ENCODE measurements at regions not wholly inside any gene's neighbourhood (a gene's known extent, or its start where the extent isn't known, plus 50 kb on each side); places are given as distances from the start of the nearest gene placed in this dataset.

DNA sequence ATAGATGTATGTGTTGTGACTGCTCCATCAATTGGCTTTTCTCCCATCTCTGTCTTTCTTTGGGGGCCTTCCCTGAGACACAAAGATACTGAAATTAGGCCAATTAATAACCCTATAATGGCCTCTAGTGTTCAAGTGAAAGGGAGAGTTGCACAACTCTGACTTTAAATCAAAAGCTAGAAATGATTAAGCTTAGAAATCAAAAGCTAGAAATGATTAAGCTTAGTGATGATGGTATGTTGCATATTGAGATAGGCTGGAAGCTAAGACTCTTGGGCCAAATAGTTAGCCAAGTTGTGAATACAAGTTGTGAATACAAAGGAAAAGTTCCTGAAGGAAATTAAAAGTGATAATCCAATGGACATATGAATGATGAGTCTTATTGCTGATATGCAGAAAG lies 452.9 kb upstream of the AGA start:
- intact Hi-C loops (cut with DNase I), result no loop called here
- no peak for DNase-seq (ENCODE audit: low spot score)

DNA sequence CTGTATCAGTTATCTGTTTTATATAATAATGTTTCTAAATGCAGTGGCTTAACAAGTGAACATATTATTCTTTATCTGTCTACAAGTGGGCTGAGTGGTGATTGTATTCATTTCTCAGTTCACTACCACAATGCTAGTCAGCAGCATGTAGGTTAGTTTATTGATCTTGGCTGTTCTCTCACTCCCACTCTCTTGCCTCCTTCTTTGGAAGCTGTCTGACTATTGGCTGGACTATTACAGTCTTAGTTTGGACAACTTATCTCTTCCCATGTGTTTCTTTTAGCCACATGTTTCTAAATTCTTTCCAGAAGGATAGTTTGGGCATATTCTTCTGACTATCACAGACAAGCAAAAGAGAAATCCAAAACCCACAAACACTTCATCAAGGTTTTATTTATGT lies 459.5 kb upstream of the AGA start:
- intact Hi-C loops (cut with DNase I), result no loop called here

DNA sequence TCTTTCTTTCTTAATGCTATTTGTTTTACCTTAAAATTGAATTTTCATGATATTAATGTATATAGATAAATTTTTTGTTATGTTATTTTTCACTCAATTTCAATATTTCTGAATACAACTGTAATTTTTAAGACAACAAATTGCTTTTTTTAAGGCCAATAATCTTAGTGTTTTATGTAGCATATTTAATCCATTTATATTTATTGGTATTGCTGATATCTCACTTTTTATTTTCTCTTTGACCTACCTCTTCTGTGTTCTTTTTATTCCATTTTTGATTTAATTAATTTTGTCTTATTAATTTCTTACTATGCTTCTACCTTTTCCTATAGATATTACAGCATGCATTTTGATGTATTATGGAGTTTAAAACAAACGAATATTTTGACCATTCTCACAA lies 460.1 kb upstream of the AGA start:
- DNase-seq (ENCODE audit: low spot score), result no peak
- intact Hi-C loops (cut with DNase I), result no loop called here

More for the DNA sequence above, 459.5 kb upstream of the AGA start:
- DNase-seq (ENCODE audit: low spot score), result no peak

DNA sequence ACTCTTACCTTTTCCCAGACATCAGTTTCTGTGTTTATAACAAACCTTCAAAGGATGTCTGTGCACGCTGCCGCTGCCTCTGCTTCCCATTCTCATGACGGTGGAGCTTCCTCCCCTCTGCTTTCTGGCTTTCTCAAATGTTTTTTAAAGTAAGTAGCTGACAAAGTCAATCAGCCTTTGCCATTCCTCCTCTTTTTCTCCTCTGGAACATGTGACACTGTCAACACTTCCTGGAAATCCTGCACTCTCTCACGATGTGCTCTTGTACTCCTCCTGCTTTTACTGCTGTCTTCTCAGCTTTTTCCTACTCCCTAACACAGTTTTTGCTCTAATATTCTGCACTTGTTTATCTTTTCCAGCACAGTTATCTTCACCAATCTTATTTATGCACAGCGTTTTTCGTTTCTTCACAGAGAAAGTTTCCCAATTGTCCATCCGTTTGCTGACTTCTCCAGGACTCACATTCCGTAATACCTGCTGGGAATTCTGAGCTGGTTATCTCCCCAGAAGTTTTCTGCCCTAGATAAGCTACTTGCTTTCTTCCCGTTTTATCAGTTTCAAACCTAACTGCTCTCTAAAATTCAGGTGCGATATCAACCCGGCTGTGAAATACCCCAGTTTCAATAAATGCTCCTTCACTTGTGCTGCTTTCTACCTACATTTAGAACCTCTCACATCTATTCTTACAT lies 465.6 kb upstream of the AGA start:
- intact Hi-C loops (cut with DNase I), result no loop called here
- no peak for DNase-seq (ENCODE audit: low spot score)

DNA sequence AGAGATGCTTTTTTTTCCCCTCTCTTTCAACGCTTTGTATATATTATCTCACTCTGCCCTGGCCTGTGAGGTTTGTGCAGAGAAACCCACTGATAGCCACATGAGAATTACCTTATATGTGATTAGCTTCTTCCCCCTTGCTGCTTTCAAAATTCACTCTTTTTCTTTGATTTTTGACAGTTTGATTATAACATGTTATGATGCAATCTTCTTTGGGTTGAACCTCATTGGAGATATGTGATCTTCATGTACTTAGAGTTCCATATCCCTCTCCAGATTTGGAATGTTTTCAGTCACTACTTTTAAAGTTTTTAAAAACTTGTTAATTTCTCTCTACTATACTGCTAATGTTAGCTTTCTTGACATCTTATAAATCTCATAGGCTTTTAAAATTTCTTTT lies 479.5 kb upstream of the AGA start:
- DNase-seq (ENCODE audit: low spot score), result no peak
- intact Hi-C loops (cut with DNase I), result no loop called here

DNA sequence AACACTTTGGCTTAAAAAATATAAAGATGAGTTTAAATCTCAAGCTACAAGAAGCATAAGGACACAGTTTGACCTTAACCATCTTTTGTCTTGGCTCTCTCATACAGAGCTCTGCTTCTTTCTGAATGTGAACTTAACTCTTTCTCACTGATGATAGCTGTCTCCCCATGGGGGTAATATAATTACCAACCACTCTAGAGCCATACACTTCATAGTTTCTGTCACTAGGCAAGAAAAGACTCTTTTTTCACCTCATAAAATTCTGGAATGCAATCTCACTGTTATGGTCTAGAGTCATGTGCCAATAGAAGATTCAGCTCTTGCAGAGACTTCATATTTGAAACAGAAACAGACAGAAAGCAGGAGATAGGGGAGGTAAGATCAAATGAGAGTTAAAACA lies 481.7 kb upstream of the AGA start:
- intact Hi-C loops (cut with DNase I), result no loop called here

DNA sequence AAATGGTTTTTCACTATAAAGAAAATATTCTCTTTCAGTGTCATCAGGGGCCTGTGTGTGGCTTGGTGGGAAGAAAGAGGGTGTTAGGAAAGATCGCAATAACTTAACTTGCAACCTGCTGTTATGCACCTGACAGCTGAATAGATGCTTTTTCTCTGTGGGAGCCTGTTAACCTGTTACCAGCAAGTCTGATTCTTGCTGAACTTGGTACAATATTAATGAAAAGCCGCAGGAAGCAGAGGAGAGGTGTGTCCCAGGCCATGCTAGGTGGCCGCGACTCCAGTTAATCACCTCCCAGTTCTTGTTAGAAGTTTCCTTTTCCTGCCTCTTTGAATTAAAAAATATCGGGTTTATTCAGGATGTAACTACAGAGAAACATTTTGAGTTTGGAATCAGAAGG lies 494.8 kb upstream of the AGA start:
- no peak for DNase-seq (ENCODE audit: low spot score)
- intact Hi-C loops (cut with DNase I), result no loop called here

More for the DNA sequence above, 481.7 kb upstream of the AGA start:
- no peak for DNase-seq (ENCODE audit: low spot score)

DNA sequence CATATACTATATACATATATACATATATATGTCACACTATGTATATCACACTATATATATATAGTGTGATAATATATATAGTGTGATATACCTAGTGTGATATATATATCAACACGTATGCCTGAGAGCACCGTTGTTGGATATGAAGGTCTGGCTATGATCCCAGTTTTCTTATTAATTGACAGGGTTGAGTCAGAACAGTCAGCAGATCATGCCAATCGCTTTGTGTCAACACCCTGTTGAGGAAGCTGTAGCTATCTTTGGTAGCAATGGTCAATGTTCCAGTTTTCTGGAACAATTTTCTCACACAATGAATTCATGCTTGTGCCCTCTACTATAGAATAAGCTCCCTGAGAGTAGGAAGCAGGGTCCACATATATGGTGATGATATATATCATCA lies 496.0 kb upstream of the AGA start:
- intact Hi-C loops (cut with DNase I), result no loop called here
- DNase-seq (ENCODE audit: low spot score), result no peak

DNA sequence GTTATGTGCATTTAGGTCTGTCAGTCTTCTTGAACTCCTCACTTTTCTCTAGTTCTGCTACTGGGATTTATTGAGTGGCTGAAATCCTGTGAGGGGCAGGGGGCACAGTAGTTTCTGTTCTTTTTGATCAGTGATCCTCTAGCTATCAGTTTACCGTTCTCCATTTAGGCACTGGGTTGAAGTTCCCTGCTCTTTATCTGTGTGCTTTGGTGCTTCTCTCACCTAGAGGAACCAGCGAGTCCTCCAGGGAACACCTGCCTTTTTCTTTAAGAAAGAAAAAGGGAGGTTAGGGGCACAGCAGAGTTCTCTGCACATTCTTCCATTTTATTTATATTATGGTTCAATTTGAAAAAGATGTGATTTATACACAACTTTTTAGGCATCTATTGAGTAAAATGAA lies 503.0 kb upstream of the AGA start:
- no peak for DNase-seq (ENCODE audit: low spot score)
- intact Hi-C loops (cut with DNase I), result no loop called here

DNA sequence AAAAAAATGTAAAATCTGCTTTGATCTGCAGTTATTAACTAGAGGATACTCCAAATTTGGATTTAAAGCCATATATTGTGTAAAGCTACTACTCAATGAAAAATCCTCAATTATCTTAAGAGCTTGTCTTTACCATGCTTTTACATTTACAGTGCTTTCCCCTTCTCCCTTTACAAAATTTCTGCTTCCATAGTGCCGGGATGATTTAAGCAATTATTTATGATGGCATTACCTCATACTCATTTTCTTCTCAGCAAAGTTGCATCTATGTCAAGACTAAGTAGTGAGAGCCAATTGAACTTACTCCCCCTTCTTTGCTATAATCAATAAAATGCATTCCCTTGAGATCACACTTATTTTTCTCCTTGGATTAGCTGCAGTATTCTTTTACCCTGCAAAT lies 505.4 kb upstream of the AGA start:
- no peak for DNase-seq (ENCODE audit: low spot score)
- intact Hi-C loops (cut with DNase I), result no loop called here

DNA sequence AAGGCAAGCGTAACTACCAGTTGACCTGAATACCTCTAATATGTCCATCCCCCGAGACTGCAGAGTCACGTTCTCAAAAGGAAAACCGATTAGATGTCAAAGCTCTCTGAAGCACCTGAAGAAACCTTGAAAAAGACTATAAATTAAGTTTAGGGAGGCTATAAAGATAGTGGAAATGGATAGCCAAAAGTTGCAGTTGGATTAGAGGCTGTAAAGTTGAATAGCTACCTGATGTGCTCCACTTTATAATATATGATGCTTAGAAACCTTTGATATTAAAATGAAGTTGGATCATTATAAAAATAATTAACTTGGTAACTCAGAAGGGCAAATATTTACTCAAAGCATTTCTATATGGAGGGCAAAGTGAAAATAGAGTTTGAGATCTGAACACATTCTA lies 506.6 kb upstream of the AGA start:
- DNase-seq (ENCODE audit: low spot score), result no peak
- intact Hi-C loops (cut with DNase I), result no loop called here

DNA sequence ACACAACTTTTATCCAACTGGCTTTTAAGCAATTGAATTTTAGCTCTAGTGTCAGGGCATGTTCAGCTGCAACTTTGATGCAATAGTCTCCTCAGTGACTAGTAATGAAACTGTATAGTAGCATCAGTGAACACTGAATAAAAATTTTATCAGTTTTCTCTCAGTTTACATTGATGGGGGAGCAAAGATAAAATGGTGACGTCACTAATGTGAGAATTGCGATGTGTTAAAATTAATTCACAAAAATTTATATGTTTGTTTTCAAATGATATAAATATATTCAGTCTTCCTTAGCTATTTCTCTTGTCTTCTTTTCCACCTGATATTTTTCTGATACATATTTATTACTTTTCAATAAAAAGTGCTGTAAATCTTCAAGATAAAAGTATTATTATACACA lies 508.8 kb upstream of the AGA start:
- no peak for DNase-seq (ENCODE audit: low spot score)
- intact Hi-C loops (cut with DNase I), result no loop called here

DNA sequence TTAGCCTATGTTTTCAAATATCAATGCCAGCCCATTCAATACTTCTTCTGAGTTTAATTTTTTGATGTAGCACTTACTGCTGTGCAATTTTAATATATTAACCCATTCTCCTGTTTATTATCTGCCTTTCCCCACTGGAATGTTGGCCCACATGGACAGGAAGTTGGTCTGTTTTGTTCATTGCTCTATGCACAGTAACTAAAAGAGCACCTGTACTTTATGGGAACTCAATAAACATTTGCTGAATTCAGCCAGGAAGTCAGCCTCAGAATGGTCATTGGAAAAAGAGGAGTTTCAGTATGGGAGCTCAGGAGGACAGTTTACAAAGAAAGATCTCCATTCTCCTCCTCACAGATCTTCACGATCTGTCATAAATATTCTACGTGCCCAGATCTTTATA lies 510.5 kb upstream of the AGA start:
- DNase-seq (ENCODE audit: low spot score), result no peak
- intact Hi-C loops (cut with DNase I), result no loop called here

DNA sequence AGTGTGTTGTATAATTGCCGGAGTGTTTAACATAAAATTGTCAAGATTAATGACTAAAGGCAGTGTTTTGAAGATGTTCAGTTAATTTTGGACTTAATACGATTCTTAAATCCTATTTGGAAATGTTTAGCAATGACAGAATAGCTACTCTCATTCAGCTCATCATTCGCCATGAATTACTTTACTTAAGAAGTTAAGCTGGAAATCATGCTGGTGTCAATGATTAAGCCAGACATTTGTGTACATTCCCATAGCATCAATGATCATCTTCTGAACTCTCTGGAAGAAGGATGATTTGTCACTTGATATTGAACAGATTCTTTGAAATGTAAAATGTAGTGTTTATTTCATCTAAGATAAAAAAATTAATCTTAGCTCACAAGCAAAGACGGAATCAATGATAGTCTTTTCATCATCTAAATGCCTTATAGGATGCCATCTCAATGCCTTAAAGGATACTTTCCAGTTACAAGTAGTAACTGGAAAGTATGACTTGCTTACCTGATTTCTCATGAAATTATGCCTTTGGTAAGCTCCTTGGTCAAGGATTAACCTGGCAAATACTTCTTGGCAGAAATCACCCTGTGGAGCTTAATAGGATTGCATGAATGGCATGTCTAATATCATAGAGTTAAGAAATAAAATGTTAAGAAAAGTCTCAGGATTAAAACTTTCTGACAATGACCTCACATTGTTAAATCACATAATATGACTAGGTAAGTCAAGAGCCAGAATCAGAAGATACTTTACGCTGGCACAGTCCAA lies 515.5 kb upstream of the AGA start:
- intact Hi-C loops (cut with DNase I), result no loop called here
- no peak for DNase-seq (ENCODE audit: low spot score)

DNA sequence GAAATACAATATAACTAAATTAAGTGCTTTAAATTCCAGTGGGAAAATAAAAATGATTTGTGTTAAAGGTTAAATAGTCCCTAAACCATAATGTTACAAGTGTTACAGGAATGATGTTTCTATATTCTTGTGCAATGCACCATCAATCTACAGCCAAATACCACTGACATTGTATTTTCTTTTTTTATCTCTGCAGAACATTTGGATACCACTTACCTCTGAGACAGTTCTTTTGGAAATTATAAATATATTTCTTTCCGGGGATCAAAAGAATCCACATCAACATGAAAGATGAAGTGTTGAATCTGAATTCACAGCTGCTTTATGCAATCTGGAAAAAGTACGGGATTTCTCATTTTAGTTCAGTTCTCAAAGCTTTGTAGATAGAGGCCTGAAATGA lies 518.3 kb upstream of the AGA start:
- DNase-seq (ENCODE audit: low spot score), result no peak
- intact Hi-C loops (cut with DNase I), result no loop called here

DNA sequence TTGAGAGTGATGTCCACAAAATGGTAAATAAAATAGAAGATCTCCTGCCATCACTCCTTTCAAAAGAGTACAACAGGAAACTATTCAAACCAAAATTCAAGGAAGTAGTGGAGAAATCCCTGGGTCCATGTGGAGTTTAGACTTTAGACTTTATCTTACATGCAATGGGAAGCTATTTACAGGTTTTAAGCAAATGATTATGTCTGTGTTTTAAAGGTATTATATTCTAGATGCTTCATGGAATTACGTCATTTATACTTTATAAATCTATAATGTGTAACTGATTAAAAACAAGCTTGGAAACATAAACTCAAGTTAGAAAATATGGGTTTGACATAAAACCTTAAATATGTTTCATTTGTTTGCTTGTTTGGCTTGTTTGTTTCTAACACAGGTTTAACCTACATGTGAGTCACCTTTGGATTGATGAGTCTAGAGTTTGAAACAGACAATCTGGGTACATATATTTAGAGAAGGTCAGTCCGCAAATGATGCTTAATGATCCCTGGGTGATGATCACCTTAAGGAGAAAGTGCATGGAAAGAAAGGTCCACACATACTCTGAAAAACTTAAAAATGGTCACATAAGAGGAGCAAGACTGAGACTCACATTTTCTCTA lies 519.6 kb upstream of the AGA start:
- no peak for DNase-seq (ENCODE audit: low spot score)
- intact Hi-C loops (cut with DNase I), result no loop called here

DNA sequence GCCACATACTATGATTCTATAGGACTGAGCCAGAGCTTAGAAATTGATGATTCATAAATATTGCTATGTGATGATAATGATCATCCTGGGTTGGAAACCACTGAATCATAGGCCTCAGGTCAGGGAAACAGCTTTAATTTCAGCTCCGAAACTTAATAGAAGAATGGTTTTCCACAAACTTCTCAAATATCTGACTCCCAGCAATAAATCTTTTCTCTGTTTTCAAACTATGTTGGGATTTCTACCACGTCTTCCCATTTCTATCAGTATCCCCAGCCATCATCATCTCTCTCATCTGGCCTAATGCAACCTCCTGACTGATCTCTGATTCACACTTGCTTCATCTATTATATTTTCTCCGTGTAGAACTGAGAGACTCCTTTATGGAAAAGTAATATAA lies 521.8 kb upstream of the AGA start:
- DNase-seq (ENCODE audit: low spot score), result no peak
- intact Hi-C loops (cut with DNase I), result no loop called here

DNA sequence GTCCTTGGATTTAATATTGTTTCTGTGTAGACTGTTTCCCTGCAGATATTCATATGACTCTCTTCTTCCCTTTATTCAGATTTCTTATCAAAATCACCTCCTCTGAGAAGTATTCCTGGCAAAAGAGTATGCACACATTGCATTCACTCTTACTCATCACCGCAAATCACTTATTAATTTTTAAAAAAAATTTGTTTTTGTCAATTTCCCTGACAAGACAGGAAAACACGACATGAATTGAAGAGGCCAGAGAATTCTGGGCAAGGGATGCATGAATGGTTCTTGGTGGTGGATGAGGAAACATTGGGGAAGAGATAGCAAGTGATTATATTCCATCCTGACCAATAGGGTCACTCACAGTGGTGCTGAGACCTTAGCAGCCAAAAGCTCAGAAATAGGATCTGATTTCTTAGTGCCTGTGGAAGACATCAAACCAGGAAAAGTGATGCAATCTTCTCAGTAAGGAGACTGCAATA lies 522.5 kb upstream of the AGA start:
- intact Hi-C loops (cut with DNase I), result no loop called here
- DNase-seq (ENCODE audit: low spot score), result no peak

DNA sequence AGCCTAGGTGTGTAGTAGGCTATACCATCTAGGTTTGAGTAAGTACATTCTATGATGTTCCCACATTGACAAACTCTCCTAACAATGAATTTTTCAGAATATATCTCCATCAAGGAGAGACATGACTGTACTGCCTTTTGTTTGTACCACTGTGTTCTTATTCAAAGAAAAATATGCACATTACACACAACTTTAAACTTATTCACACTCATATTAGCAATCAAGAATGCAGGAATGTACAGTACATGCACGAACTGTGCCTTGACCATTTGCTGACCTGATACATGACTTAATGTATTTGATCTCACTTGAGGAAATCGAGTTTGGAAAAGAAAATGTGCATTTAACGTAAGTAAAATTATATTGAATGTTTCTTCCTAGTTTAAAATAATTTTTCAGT lies 525.1 kb upstream of the AGA start:
- DNase-seq (ENCODE audit: low spot score), result no peak
- intact Hi-C loops (cut with DNase I), result no loop called here

DNA sequence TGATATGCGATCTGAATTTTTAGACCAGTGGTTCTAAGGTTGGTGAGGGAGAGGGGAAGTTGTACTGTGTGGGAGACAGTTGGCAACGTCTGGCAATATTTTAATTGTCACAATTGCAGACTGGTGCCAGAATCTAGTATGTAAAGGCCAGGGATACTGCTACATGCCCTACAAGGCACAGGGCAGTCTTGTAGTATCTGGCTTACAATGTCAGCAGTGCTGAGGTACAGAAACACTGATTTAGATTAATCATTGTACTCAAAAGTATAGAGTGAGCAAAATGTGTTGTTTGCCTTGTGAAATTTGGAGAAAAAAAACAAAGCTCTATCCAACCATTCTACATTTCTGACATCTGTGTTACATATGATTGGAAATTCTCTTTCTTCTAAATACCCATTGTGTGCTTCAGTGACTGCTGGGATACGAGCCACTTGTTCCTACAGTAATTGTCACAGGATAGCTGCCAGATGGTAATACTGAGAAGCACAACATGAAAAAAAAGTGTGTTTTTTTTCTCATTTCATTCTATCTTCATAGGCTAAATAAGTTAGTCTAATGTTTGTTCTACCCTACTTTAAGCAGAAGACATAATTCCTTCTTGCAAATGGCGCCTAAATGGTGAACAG lies 526.7 kb upstream of the AGA start:
- intact Hi-C loops (cut with DNase I), result no loop called here
- no peak for DNase-seq (ENCODE audit: low spot score)

DNA sequence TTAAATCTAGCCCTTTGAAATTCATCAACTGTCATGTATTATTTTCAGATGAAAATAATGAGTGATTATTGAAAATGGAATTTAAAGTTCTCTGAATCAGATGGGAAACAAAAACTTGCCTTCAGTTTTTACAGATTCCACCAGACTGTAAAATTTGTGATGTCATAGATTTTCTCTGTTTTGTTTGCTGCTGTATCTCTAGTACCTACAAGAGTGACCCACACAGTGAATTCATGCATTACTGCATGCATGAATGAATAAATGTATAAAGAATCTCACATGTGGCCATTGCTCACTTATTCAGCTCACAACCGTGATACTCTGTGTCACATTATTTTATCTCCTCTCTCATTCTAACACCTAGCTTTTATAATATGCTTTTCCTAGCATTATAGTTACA lies 532.2 kb upstream of the AGA start:
- DNase-seq (ENCODE audit: low spot score), result no peak
- intact Hi-C loops (cut with DNase I), result no loop called here
